OCI-LY7 (cell line): ENCODE measurements at regions not wholly inside any gene's neighbourhood (a gene's known extent, or its start where the extent isn't known, plus 50 kb on each side); places are given as distances from the start of the nearest gene placed in this dataset.

Experiments
- BruUV-seq: library from RNA; stranded (reverse); fragments of 400-500 nt; replicated peaks from 2 replicates; lab custom pipeline; 2021; lab: Mats Ljungman, UMichigan
- CTCF ChIA-PET: fragments of 300-600 bp; sonication (Branson Sonifier 250); formaldehyde crosslinking; loops from one replicate; lab custom pipeline; 2022; ENCODE audit warnings: antibody characterized with exemption; ENCODE audit not compliant: unreplicated experiment; lab: Charles Lee
- POLR2A ChIA-PET: fragments of 300-600 bp; sonication (Branson Sonifier 250); formaldehyde crosslinking; loops from one replicate; lab custom pipeline; 2022; ENCODE audit warnings: antibody characterized with exemption; lab: Charles Lee
- DNase-seq: peaks from one replicate; pipeline ENCODE4 v3.0.0-alpha.2; 2015; ENCODE audit warnings: low spot score
- H2AFZ ChIP-seq: fragments of 200-600 bp; sonication (generic), shearing (Covaris generic); 2 replicates; pipeline ENCODE4 v1.6.1; 2014; ENCODE audit warnings: mild to moderate bottlenecking, antibody characterized with exemption, low read length, moderate library complexity
- H3K27ac ChIP-seq: fragments of 200-600 bp; sonication (generic); 2 replicates; pipeline ENCODE4 v1.5.1; 2014; ENCODE audit warnings: mixed run types, low read depth, mild to moderate bottlenecking, moderate library complexity, low read length, inconsistent platforms; ENCODE audit not compliant: poor library complexity, severe bottlenecking
- H3K36me3 ChIP-seq: fragments of 200-600 bp; sonication (generic); 2 replicates; pipeline ENCODE4 v1.6.1; 2014; ENCODE audit warnings: mild to moderate bottlenecking, antibody characterized with exemption, low read length, moderate library complexity, mixed read lengths; ENCODE audit not compliant: insufficient read depth
- H3K4me1 ChIP-seq: fragments of 200-600 bp; sonication (generic); 2 replicates; pipeline ENCODE4 v1.5.1; 2014; ENCODE audit warnings: mild to moderate bottlenecking, low read length; ENCODE audit not compliant: insufficient read depth, poor library complexity, severe bottlenecking
- H3K4me2 ChIP-seq: fragments of 200-600 bp; sonication (generic); 2 replicates; pipeline ENCODE4 v1.6.1; 2014; ENCODE audit warnings: mild to moderate bottlenecking, low read length
- H3K4me3 ChIP-seq: fragments of 200-600 bp; sonication (generic); 2 replicates; pipeline ENCODE4 v1.5.1; 2014; ENCODE audit warnings: mild to moderate bottlenecking, low read depth, low read length; ENCODE audit not compliant: poor library complexity, severe bottlenecking
- H3K79me2 ChIP-seq: fragments of 200-600 bp; sonication (generic); 2 replicates; pipeline ENCODE4 v1.6.1; 2016; ENCODE audit warnings: low read depth, mild to moderate bottlenecking, low read length, moderate library complexity, mixed read lengths; ENCODE audit not compliant: insufficient read depth
- H3K9me2 ChIP-seq: fragments of 200-600 bp; sonication (generic); 2 replicates; pipeline ENCODE4 v1.6.1; 2016; ENCODE audit warnings: mild to moderate bottlenecking, low read length, mixed read lengths; ENCODE audit not compliant: insufficient read depth
- H3K9me3 ChIP-seq: fragments of 200-600 bp; sonication (generic); 2 replicates; pipeline ENCODE4 v1.6.1; 2014; ENCODE audit warnings: mild to moderate bottlenecking, mixed run types, low read length, mixed read lengths
- H4K20me1 ChIP-seq: fragments of 200-600 bp; sonication (generic); 2 replicates; pipeline ENCODE4 v1.6.1; 2014; ENCODE audit warnings: mild to moderate bottlenecking, antibody characterized with exemption, low read length, moderate library complexity, mixed read lengths; ENCODE audit not compliant: insufficient read depth
- CTCF ChIP-seq: fragments of 200-600 bp; sonication (generic); conservative IDR thresholded peaks from 2 replicates; pipeline ENCODE4 v1.5.1; 2014; ENCODE audit warnings: mild to moderate bottlenecking, antibody characterized with exemption, low read length, moderate library complexity, mixed read lengths
- EZH2phosphoT487 ChIP-seq: fragments of 200-600 bp; sonication (generic); IDR thresholded peaks from 2 replicates; pipeline ENCODE4 v1.6.1; 2018; ENCODE audit warnings: low read depth, borderline replicate concordance, mild to moderate bottlenecking, mixed run types, antibody characterized with exemption, low read length, moderate library complexity, mixed read lengths
- intact Hi-C: fragments of 100-400 bp; cut with micrococcal nuclease; formaldehyde crosslinking; loops from one replicate; pipeline ENCODE4 v1.10.0; 2022; ENCODE audit not compliant: unreplicated experiment

- Histone ChIP-seq H2AFZ (no peak overlapping the region), H3K4me2 (no peak overlapping the region), H4K20me1 (no peaks in the 10 kb centered on the region), H3K9me3 (no peaks in the 10 kb centered on the region), H3K79me2 (no peaks in the 10 kb centered on the region), H3K4me3 (no peak overlapping the region), H3K4me1 (no peaks in the 10 kb centered on the region), H3K36me3 (no peaks in the 10 kb centered on the region), H3K27ac (no peak overlapping the region), H3K9me2 (no peaks in the 10 kb centered on the region)
- no TSS peak for BruUV-seq
- ChIA-PET POLR2A (no interaction called here), CTCF (no interaction called here)
- intact Hi-C loops = no loop called here
- DNase-seq = no peak
- no peak for TF ChIP-seq CTCF
- no peak for TF ChIP-seq EZH2phosphoT487
These were observed 384.1 kb downstream of the CTTN start for GRCh38 chr11:70782401-70782913.

GRCh38 chr11:70783356-70783755 is 385.0 kb downstream of the CTTN start:
- Histone ChIP-seq H3K4me3 (no peak overlapping the region), H2AFZ (no peak overlapping the region), H3K9me3 (no peaks in the 10 kb centered on the region), H3K79me2 (no peaks in the 10 kb centered on the region), H3K4me1 (no peaks in the 10 kb centered on the region), H4K20me1 (no peaks in the 10 kb centered on the region), H3K36me3 (no peaks in the 10 kb centered on the region), H3K4me2 (no peak overlapping the region), H3K27ac (no peak overlapping the region), H3K9me2 (no peaks in the 10 kb centered on the region)
- ChIA-PET CTCF (no interaction called here), POLR2A (no interaction called here)
- BruUV-seq = no TSS peak
- TF ChIP-seq CTCF (no peak), EZH2phosphoT487 (no peak)
- no peak for DNase-seq
- intact Hi-C loops = no loop called here

GRCh38 chr11:70783821-70784220 is 385.5 kb downstream of the CTTN start:
- BruUV-seq = no TSS peak

More at GRCh38 chr11:70783821-70784220, 385.5 kb downstream of the CTTN start:
- CTCF ChIA-PET = no interaction called here
- Histone ChIP-seq H3K4me3 (no peak overlapping the region), H3K4me1 (no peaks in the 10 kb centered on the region), H3K27ac (no peak overlapping the region), H3K9me3 (no peaks in the 10 kb centered on the region), H3K79me2 (no peaks in the 10 kb centered on the region), H4K20me1 (no peaks in the 10 kb centered on the region), H3K36me3 (no peaks in the 10 kb centered on the region), H2AFZ (no peak overlapping the region), H3K9me2 (no peaks in the 10 kb centered on the region), H3K4me2 (no peak overlapping the region)
- POLR2A ChIA-PET = no interaction called here
- no peak for TF ChIP-seq CTCF
- no peak for TF ChIP-seq EZH2phosphoT487
- no peak for DNase-seq
- intact Hi-C loops = no loop called here
